Fibroblast of lung (primary cell): ENCODE measurements at regions not wholly inside any gene's neighbourhood (a gene's known extent, or its start where the extent isn't known, plus 50 kb on each side); places are given as distances from the start of the nearest gene placed in this dataset.
"Not testable (repeated sequence)": the region's sequence is repeated elsewhere in the genome, so short reads cannot be mapped to it uniquely, and the experiment has no call there.

Experiments used
- EZH2 ChIP-seq: IDR thresholded peaks from 2 replicates; pipeline ENCODE4 v1.5.1; 2012; ENCODE audit warnings: low read length, control low read depth, mild to moderate bottlenecking; ENCODE audit errors: missing control alignments
- TF ChIP-seq, protein P1 (sequence below), 2 donors: IDR thresholded peaks in 1 of 2; conservative IDR thresholded peaks in 1 of 2; 1 replicate in 1 of 2; 2 replicates in 1 of 2; pipeline ENCODE4 v1.5.1; 2011 to 2012; ENCODE audit warnings: low read length in 2 of 2, control low read depth in 1 of 2, inconsistent platforms in 1 of 2, low read depth in 1 of 2, mild to moderate bottlenecking in 1 of 2

DNA sequence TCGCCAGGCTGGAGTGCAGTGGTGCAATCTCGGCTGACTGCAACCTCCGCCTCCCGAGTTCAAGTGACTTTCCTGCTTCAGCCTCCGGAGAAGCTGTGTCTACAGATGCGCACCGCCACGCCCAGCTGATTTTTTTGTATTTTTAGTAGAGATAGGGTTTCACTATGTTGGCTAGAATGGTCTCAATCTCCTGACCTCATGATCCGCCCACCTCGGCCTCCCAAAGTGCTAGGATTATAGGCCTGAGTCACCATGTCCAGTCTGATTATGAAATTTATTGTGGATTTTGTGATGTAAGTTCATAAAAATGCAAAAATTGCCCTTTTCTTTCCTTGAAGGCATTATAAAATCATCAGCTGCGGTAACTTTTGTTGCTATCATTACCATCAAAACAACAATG, 1688.3 kb upstream of the ADGRL3 start:
- TF ChIP-seq, protein P1, sequence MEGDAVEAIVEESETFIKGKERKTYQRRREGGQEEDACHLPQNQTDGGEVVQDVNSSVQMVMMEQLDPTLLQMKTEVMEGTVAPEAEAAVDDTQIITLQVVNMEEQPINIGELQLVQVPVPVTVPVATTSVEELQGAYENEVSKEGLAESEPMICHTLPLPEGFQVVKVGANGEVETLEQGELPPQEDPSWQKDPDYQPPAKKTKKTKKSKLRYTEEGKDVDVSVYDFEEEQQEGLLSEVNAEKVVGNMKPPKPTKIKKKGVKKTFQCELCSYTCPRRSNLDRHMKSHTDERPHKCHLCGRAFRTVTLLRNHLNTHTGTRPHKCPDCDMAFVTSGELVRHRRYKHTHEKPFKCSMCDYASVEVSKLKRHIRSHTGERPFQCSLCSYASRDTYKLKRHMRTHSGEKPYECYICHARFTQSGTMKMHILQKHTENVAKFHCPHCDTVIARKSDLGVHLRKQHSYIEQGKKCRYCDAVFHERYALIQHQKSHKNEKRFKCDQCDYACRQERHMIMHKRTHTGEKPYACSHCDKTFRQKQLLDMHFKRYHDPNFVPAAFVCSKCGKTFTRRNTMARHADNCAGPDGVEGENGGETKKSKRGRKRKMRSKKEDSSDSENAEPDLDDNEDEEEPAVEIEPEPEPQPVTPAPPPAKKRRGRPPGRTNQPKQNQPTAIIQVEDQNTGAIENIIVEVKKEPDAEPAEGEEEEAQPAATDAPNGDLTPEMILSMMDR (conservative IDR thresholded peaks at IDR 0.05 in 1 of 2, IDR thresholded peaks at IDR 0.05 in 1 of 2; ENCODE audit: low read depth in 1 of 2, low read length in 2 of 2) = not testable (repeated sequence)
- TF ChIP-seq EZH2 = not testable (repeated sequence)
